ENCODE measurements at regions not wholly inside any gene's neighbourhood (a gene's known extent, or its start where the extent isn't known, plus 50 kb on each side); places are given as distances from the start of the nearest gene placed in this dataset.

DNA sequence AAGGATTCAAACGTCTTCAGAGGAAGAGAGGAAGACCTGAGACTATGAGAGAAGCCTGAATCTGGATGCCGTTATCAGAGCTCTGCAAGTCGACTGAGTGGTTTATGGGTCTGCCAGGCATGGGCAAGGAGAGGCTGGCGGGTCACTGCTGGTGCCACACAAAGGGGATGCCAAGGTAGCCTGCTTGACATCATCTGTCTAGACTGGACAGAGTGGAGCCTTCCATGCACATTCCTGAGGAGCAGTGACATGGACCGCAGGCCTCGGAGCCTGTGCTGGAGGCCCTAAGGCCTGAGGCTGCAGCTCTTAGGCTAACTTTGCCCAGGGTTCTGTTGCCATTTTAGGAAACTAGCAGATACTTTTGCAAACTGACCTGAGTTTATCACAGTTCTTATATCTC lies 127.4 kb downstream of the WT1 start:
- TF ChIP-seq, protein P1, sequence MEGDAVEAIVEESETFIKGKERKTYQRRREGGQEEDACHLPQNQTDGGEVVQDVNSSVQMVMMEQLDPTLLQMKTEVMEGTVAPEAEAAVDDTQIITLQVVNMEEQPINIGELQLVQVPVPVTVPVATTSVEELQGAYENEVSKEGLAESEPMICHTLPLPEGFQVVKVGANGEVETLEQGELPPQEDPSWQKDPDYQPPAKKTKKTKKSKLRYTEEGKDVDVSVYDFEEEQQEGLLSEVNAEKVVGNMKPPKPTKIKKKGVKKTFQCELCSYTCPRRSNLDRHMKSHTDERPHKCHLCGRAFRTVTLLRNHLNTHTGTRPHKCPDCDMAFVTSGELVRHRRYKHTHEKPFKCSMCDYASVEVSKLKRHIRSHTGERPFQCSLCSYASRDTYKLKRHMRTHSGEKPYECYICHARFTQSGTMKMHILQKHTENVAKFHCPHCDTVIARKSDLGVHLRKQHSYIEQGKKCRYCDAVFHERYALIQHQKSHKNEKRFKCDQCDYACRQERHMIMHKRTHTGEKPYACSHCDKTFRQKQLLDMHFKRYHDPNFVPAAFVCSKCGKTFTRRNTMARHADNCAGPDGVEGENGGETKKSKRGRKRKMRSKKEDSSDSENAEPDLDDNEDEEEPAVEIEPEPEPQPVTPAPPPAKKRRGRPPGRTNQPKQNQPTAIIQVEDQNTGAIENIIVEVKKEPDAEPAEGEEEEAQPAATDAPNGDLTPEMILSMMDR (IDR thresholded peaks at IDR 0.05): no peak
- no peak for TF ChIP-seq POLR2A (IDR thresholded peaks at IDR 0.05)
- no peak for TF ChIP-seq EP300 (IDR thresholded peaks at IDR 0.05)
- no peak for TF ChIP-seq POLR2AphosphoS5 (IDR thresholded peaks at IDR 0.05)
